ENCODE measurements at regions not wholly inside any gene's neighbourhood (a gene's known extent, or its start where the extent isn't known, plus 50 kb on each side); places are given as distances from the start of the nearest gene placed in this dataset.

DNA sequence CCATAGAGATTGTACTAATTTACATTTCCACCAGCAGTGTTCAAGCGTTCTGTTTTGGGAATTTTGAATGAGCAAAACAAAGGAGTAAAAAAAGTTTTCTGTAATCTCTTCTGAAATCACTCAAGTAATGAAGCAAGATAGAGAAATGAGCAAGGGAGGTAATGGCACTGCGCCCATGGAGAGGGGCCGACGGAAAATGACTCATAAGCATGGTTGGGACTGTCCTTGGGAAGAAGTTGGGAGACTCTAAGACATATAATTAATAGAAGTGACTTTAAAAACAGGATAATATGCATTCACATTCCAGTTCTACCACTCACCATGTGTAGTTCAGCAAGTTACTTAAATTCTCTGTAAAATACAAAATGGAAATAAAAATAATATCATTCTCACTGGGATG lies 62.5 kb upstream of the C5orf46 start:
- TF ChIP-seq, protein P1, sequence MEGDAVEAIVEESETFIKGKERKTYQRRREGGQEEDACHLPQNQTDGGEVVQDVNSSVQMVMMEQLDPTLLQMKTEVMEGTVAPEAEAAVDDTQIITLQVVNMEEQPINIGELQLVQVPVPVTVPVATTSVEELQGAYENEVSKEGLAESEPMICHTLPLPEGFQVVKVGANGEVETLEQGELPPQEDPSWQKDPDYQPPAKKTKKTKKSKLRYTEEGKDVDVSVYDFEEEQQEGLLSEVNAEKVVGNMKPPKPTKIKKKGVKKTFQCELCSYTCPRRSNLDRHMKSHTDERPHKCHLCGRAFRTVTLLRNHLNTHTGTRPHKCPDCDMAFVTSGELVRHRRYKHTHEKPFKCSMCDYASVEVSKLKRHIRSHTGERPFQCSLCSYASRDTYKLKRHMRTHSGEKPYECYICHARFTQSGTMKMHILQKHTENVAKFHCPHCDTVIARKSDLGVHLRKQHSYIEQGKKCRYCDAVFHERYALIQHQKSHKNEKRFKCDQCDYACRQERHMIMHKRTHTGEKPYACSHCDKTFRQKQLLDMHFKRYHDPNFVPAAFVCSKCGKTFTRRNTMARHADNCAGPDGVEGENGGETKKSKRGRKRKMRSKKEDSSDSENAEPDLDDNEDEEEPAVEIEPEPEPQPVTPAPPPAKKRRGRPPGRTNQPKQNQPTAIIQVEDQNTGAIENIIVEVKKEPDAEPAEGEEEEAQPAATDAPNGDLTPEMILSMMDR (IDR thresholded peaks at IDR 0.05; ENCODE audit: extremely low read depth in 1 of 2, insufficient read depth in 1 of 2, low read depth in 1 of 2, low read length in 2 of 2): no peak
- TF ChIP-seq POLR2AphosphoS5 (IDR thresholded peaks at IDR 0.05; ENCODE audit: insufficient read depth, low read depth, low read length) (no peak), POLR2A (IDR thresholded peaks at IDR 0.05; ENCODE audit: low read depth, low read length) (no peak), MYC (IDR thresholded peaks at IDR 0.05; ENCODE audit: low read depth, low read length) (no peak)

Measured in endothelial cell of umbilical vein (primary cell).